ENCODE measurements at regions not wholly inside any gene's neighbourhood (a gene's known extent, or its start where the extent isn't known, plus 50 kb on each side); places are given as distances from the start of the nearest gene placed in this dataset.

- no peaks in the 10 kb centered on the region for H3F3A ChIP-seq (ENCODE audit: insufficient read depth, low read length)
- no peaks in the 10 kb centered on the region for H3K9me3 ChIP-seq (ENCODE audit: low read length)
- H3K79me2 ChIP-seq (ENCODE audit: insufficient read depth, low read length), result no peaks in the 10 kb centered on the region
- H3K27me3 ChIP-seq (ENCODE audit: insufficient read depth, low read length), result no peaks in the 10 kb centered on the region
- no peak overlapping the region for H3K4me3 ChIP-seq (ENCODE audit: low read depth, low read length, poor library complexity, severe bottlenecking)
- TF ChIP-seq CTCF (IDR thresholded peaks at IDR 0.05; ENCODE audit: low read length) (no peak), EZH2 (IDR thresholded peaks at IDR 0.05; ENCODE audit: borderline replicate concordance, low read length) (no peak)
- H3K4me1 ChIP-seq (ENCODE audit: insufficient read depth, low read length, severe bottlenecking), result no peaks in the 10 kb centered on the region
- H3K27ac ChIP-seq (ENCODE audit: low read depth, low read length, poor library complexity, severe bottlenecking), result no peak overlapping the region
- no peak overlapping the region for H2AFZ ChIP-seq (ENCODE audit: low read length)
- no peaks in the 10 kb centered on the region for H3K36me3 ChIP-seq (ENCODE audit: insufficient read depth, low read length)
- no peak overlapping the region for H3K9ac ChIP-seq (ENCODE audit: low read length)
- no peaks in the 10 kb centered on the region for H3K9me2 ChIP-seq (ENCODE audit: low read depth, low read length)
- no peaks in the 10 kb centered on the region for H4K20me1 ChIP-seq (ENCODE audit: insufficient read depth, low read length)
- no peak overlapping the region for H3K4me2 ChIP-seq (ENCODE audit: low read length)
These were observed 87.0 kb downstream of the PLSCR2 start for GRCh38 chr3:146382386-146382785.

- Histone ChIP-seq H3K4me2 (ENCODE audit: low read length) (no peak overlapping the region), H4K20me1 (ENCODE audit: insufficient read depth, low read length) (no peaks in the 10 kb centered on the region), H2AFZ (ENCODE audit: low read length) (no peak overlapping the region), H3K36me3 (ENCODE audit: insufficient read depth, low read length) (no peaks in the 10 kb centered on the region), H3K79me2 (ENCODE audit: insufficient read depth, low read length) (no peaks in the 10 kb centered on the region), H3K27ac (ENCODE audit: low read depth, low read length, poor library complexity, severe bottlenecking) (no peak overlapping the region), H3K9me3 (ENCODE audit: low read length) (no peaks in the 10 kb centered on the region), H3K27me3 (ENCODE audit: insufficient read depth, low read length) (no peaks in the 10 kb centered on the region), H3K9ac (ENCODE audit: low read length) (no peak overlapping the region), H3K9me2 (ENCODE audit: low read depth, low read length) (no peaks in the 10 kb centered on the region; the same call in 1 of the 2 replicates), H3K4me1 (ENCODE audit: insufficient read depth, low read length, severe bottlenecking) (no peaks in the 10 kb centered on the region), H3K4me3 (ENCODE audit: low read depth, low read length, poor library complexity, severe bottlenecking) (no peak overlapping the region), H3F3A (ENCODE audit: insufficient read depth, low read length) (no peaks in the 10 kb centered on the region)
- TF ChIP-seq CTCF (IDR thresholded peaks at IDR 0.05; ENCODE audit: low read length) (no peak), EZH2 (IDR thresholded peaks at IDR 0.05; ENCODE audit: borderline replicate concordance, low read length) (no peak)
These were observed 89.3 kb downstream of the PLSCR2 start for GRCh38 chr3:146380046-146380445.

GRCh38 chr3:146375219-146375618, 94.1 kb downstream of the PLSCR2 start:
- Histone ChIP-seq H3K4me2 (ENCODE audit: low read length) (no peak overlapping the region), H3K4me1 (ENCODE audit: insufficient read depth, low read length, severe bottlenecking) (no peaks in the 10 kb centered on the region), H2AFZ (ENCODE audit: low read length) (no peak overlapping the region), H3K79me2 (ENCODE audit: insufficient read depth, low read length) (no peaks in the 10 kb centered on the region), H3K27me3 (ENCODE audit: insufficient read depth, low read length) (no peaks in the 10 kb centered on the region), H3K27ac (ENCODE audit: low read depth, low read length, poor library complexity, severe bottlenecking) (no peak overlapping the region), H3K9me3 (ENCODE audit: low read length) (no peaks in the 10 kb centered on the region), H4K20me1 (ENCODE audit: insufficient read depth, low read length) (no peaks in the 10 kb centered on the region), H3F3A (ENCODE audit: insufficient read depth, low read length) (no peaks in the 10 kb centered on the region), H3K36me3 (ENCODE audit: insufficient read depth, low read length) (no peaks in the 10 kb centered on the region), H3K4me3 (ENCODE audit: low read depth, low read length, poor library complexity, severe bottlenecking) (no peak overlapping the region), H3K9me2 (ENCODE audit: low read depth, low read length) (no peaks in the 10 kb centered on the region; the same call in 1 of the 2 replicates), H3K9ac (ENCODE audit: low read length) (no peak overlapping the region)
- TF ChIP-seq CTCF (IDR thresholded peaks at IDR 0.05; ENCODE audit: low read length) (no peak), EZH2 (IDR thresholded peaks at IDR 0.05; ENCODE audit: borderline replicate concordance, low read length) (no peak)
